HEK293T (cell line): ENCODE measurements at regions not wholly inside any gene's neighbourhood (a gene's known extent, or its start where the extent isn't known, plus 50 kb on each side); places are given as distances from the start of the nearest gene placed in this dataset.

ENCODE experiments used
- CTCF ChIA-PET: fragments of 350-600 bp; formaldehyde crosslinking; extraction: SDS; loops from one replicate; lab custom pipeline; 2021; ENCODE audit warnings: antibody characterized with exemption, inconsistent platforms; lab: Yijun Ruan, JAX
- POLR2A ChIA-PET: fragments of 350-600 bp; formaldehyde crosslinking; extraction: SDS; loops from one replicate; lab custom pipeline; 2020; ENCODE audit warnings: antibody characterized with exemption, inconsistent platforms; lab: Yijun Ruan, JAX
- DNase-seq: peaks from one replicate; pipeline ENCODE4 v3.0.0; 2012; ENCODE audit warnings: mixed read lengths; ENCODE audit errors: extremely low spot score
- ARNT ChIP-seq: fragments of 450-650 bp; IDR thresholded peaks from 2 replicates; pipeline ENCODE4 v1.6.1; 2017; ENCODE audit warnings: mild to moderate bottlenecking
- BHLHE40 ChIP-seq: fragments of 450-650 bp; IDR thresholded peaks from 2 replicates; pipeline ENCODE4 v1.6.1; 2016; ENCODE audit warnings: mild to moderate bottlenecking, moderate library complexity, borderline replicate concordance
- CTBP1 ChIP-seq: fragments of 450-650 bp; IDR thresholded peaks from 2 replicates; pipeline ENCODE4 v1.6.1; 2016; ENCODE audit warnings: borderline replicate concordance
- ELF4 ChIP-seq: fragments of 450-650 bp; IDR thresholded peaks from 2 replicates; pipeline ENCODE4 v1.6.1; 2017; ENCODE audit warnings: antibody characterized with exemption
- FOXA1 ChIP-seq: fragments of 450-650 bp; IDR thresholded peaks from 2 replicates; pipeline ENCODE4 v1.6.1; 2016; ENCODE audit warnings: mild to moderate bottlenecking
- FOXK2 ChIP-seq: fragments of 450-650 bp; IDR thresholded peaks from 2 replicates; pipeline ENCODE4 v1.6.1; 2016; ENCODE audit warnings: mild to moderate bottlenecking
- FOXM1 ChIP-seq: fragments of 450-650 bp; IDR thresholded peaks from 2 replicates; pipeline ENCODE4 v1.6.1; 2017; ENCODE audit warnings: mild to moderate bottlenecking, borderline replicate concordance
- HDGF ChIP-seq: fragments of 450-650 bp; IDR thresholded peaks from 2 replicates; pipeline ENCODE4 v1.6.1; 2017; ENCODE audit warnings: antibody characterized with exemption, borderline replicate concordance
- L3MBTL2 ChIP-seq: fragments of 450-650 bp; conservative IDR thresholded peaks from 2 replicates; pipeline ENCODE4 v1.6.1; 2016; ENCODE audit warnings: mild to moderate bottlenecking
- LEF1 ChIP-seq: fragments of 450-650 bp; IDR thresholded peaks from 2 replicates; pipeline ENCODE4 v1.6.1; 2017; ENCODE audit warnings: mild to moderate bottlenecking, borderline replicate concordance
- NFRKB ChIP-seq: fragments of 450-650 bp; IDR thresholded peaks from 2 replicates; pipeline ENCODE4 v1.6.1; 2016; ENCODE audit warnings: mild to moderate bottlenecking, moderate library complexity
- SP1 ChIP-seq: fragments of 450-650 bp; IDR thresholded peaks from 2 replicates; pipeline ENCODE4 v1.6.1; 2017
- SUZ12 ChIP-seq: fragments of 450-650 bp; IDR thresholded peaks from 2 replicates; pipeline ENCODE4 v1.6.1; 2016; ENCODE audit warnings: mild to moderate bottlenecking
- TARDBP ChIP-seq: fragments of 450-650 bp; IDR thresholded peaks from 2 replicates; pipeline ENCODE4 v1.6.1; 2016
- ZNF384 ChIP-seq: fragments of 450-650 bp; IDR thresholded peaks from 2 replicates; pipeline ENCODE4 v1.6.1; 2016
- TF ChIP-seq, protein P1 (sequence below): fragments of 450-650 bp; IDR thresholded peaks from 2 replicates; pipeline ENCODE4 v1.6.1; 2016

DNA sequence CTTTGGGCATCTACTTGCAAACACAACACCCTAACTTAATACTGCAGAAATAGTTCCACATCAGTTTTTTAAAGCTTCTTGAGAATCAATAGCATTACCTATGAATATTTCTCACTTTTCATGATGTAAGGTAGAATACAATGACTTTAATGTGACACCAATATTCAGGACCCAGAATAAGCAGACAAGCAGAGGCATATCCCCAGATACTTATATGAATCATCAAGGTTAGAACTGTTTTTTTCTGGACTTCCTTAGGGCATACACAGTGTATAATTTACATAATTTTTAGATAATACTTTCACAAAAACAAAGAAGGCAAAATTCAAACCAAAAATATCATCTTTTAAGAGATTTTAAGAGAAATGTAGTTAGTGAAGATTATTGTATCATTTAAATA lies 885.8 kb downstream of the FSCB start:
- CTCF ChIA-PET, result no interaction called here
- no peak for DNase-seq
- TF ChIP-seq LEF1 (no peak), ARNT (no peak), ELF4 (no peak), SP1 (no peak), ZNF384 (no peak), HDGF (no peak), FOXM1 (no peak), BHLHE40 (no peak), FOXA1 (no peak), TARDBP (no peak), CTBP1 (no peak), NFRKB (no peak), FOXK2 (no peak), SUZ12 (no peak), L3MBTL2 (no peak)
- TF ChIP-seq, protein P1, sequence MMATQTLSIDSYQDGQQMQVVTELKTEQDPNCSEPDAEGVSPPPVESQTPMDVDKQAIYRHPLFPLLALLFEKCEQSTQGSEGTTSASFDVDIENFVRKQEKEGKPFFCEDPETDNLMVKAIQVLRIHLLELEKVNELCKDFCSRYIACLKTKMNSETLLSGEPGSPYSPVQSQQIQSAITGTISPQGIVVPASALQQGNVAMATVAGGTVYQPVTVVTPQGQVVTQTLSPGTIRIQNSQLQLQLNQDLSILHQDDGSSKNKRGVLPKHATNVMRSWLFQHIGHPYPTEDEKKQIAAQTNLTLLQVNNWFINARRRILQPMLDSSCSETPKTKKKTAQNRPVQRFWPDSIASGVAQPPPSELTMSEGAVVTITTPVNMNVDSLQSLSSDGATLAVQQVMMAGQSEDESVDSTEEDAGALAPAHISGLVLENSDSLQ, result no peak
- POLR2A ChIA-PET, result no interaction called here

DNA sequence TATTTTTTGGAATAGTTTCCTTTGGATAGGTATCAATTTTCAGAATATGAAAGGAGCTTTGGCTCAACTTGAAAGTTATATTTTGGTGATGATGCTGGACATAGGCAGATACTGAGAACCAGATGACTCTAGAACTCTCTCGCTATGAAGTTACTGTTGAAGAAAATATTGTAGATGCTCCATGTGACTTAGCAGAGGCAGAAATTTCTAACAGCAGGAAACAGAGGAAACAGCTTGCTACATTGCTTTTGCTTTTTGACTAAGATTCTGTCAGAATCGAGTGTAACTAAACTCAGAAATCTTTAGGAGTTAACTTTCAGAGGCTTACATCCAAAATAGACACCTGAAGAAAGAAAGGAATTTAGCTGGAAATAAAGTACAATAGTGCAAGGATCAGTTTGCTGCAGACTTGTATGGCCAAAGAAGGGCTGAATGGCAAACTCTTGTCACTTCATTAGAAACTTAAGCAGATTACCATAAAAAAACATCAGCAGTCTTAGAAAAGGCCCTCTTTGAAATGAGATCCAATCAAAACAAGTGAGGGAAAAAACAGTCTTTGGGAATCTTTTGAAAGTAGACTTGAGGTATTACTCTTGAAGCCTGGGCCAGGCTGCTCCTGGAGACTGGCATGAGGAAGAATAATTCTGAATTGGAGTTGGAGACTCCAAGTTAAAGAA lies 911.8 kb downstream of the FSCB start:
- ChIA-PET CTCF (no interaction called here), POLR2A (no interaction called here)
- no peak for TF ChIP-seq FOXM1
- TF ChIP-seq ARNT, result no peak
- no peak for TF ChIP-seq BHLHE40
- TF ChIP-seq TARDBP, result no peak
- TF ChIP-seq SP1, result no peak
- TF ChIP-seq CTBP1, result no peak
- no peak for TF ChIP-seq NFRKB
- TF ChIP-seq L3MBTL2, result no peak
- TF ChIP-seq HDGF, result no peak
- TF ChIP-seq ZNF384, result no peak
- no peak for TF ChIP-seq FOXA1
- DNase-seq, result no peak

DNA sequence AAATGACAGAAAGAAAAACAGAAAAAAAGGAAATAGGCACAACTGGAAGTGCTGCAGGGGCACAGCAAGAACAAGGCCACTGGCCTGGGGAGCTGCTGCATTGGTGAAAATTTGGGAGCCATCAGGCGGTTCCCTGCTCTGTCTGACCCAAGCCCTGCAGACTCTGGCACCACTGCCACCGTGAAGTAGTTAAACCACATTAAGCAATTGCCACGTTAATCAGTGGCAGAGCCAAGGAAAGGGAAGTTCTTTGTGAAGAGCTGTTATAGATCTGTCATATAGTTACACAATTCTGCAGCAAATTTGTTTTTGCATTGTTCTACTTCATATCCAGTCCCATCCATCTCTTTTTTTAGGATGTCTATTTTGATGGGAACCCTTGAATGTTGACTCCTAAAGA lies 915.3 kb downstream of the FSCB start:
- CTCF ChIA-PET, result no interaction called here
- TF ChIP-seq FOXK2 (no peak), ZNF384 (no peak), BHLHE40 (no peak), LEF1 (no peak), CTBP1 (no peak), ELF4 (no peak), SUZ12 (no peak), FOXM1 (no peak), FOXA1 (no peak), SP1 (no peak), TARDBP (no peak), HDGF (no peak), NFRKB (no peak), ARNT (no peak), L3MBTL2 (no peak)
- TF ChIP-seq, protein P1, result no peak
- no peak for DNase-seq
- POLR2A ChIA-PET, result no interaction called here

DNA sequence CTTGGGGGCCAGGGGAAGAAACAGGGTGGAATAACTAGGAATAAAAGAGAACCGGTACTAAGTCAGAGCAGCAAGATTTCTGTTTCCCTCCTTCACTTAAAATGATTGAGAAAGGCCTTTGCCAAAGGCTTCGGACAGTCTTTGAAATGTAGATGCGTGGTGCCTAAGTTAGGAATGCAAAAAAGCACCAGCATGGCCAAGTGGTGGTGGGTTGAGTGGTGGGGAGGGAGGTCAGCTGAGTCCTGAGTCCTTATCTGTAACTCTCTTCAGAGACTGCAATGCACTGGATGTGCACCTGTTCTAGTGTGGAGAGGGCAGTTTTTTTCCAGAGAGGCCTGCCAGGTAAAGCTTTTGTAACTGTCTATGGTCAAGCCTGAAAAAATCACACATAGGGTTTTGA lies 919.9 kb downstream of the FSCB start:
- DNase-seq, result no peak
- ChIA-PET POLR2A (no interaction called here), CTCF (no interaction called here)
- no peak for TF ChIP-seq ARNT
- TF ChIP-seq BHLHE40, result no peak
- TF ChIP-seq SUZ12, result no peak
- TF ChIP-seq LEF1, result no peak
- TF ChIP-seq ELF4, result no peak
- no peak for TF ChIP-seq L3MBTL2
- TF ChIP-seq FOXM1, result no peak
- no peak for TF ChIP-seq FOXA1
- TF ChIP-seq TARDBP, result no peak
- no peak for TF ChIP-seq FOXK2
- TF ChIP-seq CTBP1, result no peak

DNA sequence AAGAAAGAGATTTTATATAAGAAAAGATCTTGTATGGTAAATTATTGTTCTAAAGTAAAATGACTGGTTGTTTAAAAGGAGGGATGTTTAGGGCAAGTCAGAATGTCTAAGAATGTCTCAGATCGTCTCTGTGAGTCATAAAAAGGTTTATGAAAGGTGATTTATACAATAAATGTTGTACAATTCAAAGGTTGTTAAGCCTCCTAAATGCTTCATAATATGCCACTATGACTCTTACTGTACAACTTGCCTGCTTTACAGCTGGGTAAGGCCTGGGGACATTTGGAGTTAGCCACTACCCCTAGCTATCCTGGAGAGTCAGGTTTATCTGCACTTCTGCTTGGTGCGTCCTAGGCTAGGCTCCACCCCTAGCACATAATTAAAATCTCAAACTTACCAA lies 927.4 kb downstream of the FSCB start:
- TF ChIP-seq ZNF384 (no peak), TARDBP (no peak), LEF1 (no peak), NFRKB (no peak), L3MBTL2 (no peak)
- TF ChIP-seq, protein P1, result no peak
- ChIA-PET POLR2A (no interaction called here), CTCF (no interaction called here)

DNA sequence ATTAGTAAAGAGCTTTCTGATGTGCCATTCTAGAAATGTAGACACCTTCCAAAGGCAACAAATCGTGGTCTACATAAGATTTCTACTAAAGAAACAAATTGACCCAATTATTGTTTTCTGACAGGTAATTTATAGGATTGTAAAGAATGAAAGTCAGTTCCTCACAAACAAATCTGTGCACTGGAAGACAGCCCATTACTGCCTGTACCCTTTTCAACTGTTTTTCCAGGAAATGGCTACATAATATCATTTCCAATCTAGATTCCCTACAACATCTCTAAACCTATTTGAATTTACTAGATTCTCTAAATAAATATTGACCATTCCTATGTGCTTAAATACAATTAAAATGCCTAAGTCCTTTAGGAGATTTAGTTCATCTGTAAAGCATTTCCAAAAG lies 939.1 kb downstream of the FSCB start:
- ChIA-PET POLR2A (no interaction called here), CTCF (no interaction called here)
- DNase-seq, result no peak
- no peak for TF ChIP-seq HDGF
- no peak for TF ChIP-seq FOXM1
- no peak for TF ChIP-seq BHLHE40
- no peak for TF ChIP-seq CTBP1
- no peak for TF ChIP-seq SUZ12
- TF ChIP-seq TARDBP, result no peak
- TF ChIP-seq ARNT, result no peak
- no peak for TF ChIP-seq FOXK2
- TF ChIP-seq ELF4, result no peak
- no peak for TF ChIP-seq FOXA1
- TF ChIP-seq ZNF384, result no peak
- TF ChIP-seq, protein P1, result no peak

More for the DNA sequence above, 927.4 kb downstream of the FSCB start:
- DNase-seq, result no peak
